ENCODE measurements at regions not wholly inside any gene's neighbourhood (a gene's known extent, or its start where the extent isn't known, plus 50 kb on each side); places are given as distances from the start of the nearest gene placed in this dataset.

DNA sequence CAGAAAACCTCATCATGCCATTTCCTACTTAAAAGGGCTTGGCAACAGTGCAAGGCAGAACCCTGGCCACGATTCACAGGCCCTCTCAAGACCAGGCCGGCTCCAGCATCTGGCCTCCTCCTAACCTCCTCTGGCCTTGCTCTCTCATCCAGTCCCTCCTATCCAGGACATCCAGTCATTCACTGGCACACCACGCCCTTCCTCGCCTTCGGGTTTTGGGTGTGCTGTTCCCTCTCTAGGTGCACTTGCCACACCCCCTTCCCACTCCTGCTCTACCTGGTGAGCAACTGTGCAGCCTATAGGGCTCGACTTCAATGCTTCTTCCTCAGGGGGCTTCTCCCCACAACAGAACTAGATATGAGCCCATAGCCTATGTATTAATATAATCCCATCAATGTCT, 317.1 kb downstream of the ARRDC4 start:
- FAIRE-seq (no peak), ATAC-seq (no peak), DNase-seq (ENCODE audit: low read depth in 1 of 2, low spot score in 1 of 2) (no peak)
- Histone ChIP-seq H3K27ac (no peak overlapping the region), H3K4me3 (no peak overlapping the region), H3K4me2 (no peak overlapping the region), H3K9me3 (no peaks in the 10 kb centered on the region), H3K4me1 (no peaks in the 10 kb centered on the region)
- 1% methylated on average over 6 of the region's 6 CpGs for WGBS (ENCODE audit: missing lambda C conversion rate)
- CTCF ChIA-PET, result interaction anchor here (1.1 kb wide), 1 partner anchor 17 kb away, joined by 5 read pairs; no protein-coding TSS in a partner anchor
- POLR2A ChIA-PET, result no interaction called here
- TF ChIP-seq PHF8 (IDR thresholded peaks at IDR 0.05; ENCODE audit: borderline replicate concordance, low read depth), result no peak
- TF ChIP-seq FOSB (CRISPR knock-in tag; IDR thresholded peaks at IDR 0.05), result no peak
- no peak for TF ChIP-seq RAD21 (conservative IDR thresholded peaks at IDR 0.05 in 1 of 2, IDR thresholded peaks at IDR 0.05 in 1 of 2)
- no peak for TF ChIP-seq EHF (CRISPR knock-in tag; IDR thresholded peaks at IDR 0.05)
- TF ChIP-seq USF2 (IDR thresholded peaks at IDR 0.05), result no peak
- no peak for TF ChIP-seq HDAC2 (IDR thresholded peaks at IDR 0.05)
- TF ChIP-seq CHD4 (IDR thresholded peaks at IDR 0.05; ENCODE audit: borderline replicate concordance), result no peak
- TF ChIP-seq TP53 (CRISPR knock-in tag; IDR thresholded peaks at IDR 0.05), result no peak
- no peak for TF ChIP-seq ESRRA (IDR thresholded peaks at IDR 0.05; ENCODE audit: borderline replicate concordance, low read length)
- no peak for TF ChIP-seq BCL3 (IDR thresholded peaks at IDR 0.05)
- TF ChIP-seq RFX5 (IDR thresholded peaks at IDR 0.05), result no peak
- no peak for TF ChIP-seq KDM5A (IDR thresholded peaks at IDR 0.05)

DNA sequence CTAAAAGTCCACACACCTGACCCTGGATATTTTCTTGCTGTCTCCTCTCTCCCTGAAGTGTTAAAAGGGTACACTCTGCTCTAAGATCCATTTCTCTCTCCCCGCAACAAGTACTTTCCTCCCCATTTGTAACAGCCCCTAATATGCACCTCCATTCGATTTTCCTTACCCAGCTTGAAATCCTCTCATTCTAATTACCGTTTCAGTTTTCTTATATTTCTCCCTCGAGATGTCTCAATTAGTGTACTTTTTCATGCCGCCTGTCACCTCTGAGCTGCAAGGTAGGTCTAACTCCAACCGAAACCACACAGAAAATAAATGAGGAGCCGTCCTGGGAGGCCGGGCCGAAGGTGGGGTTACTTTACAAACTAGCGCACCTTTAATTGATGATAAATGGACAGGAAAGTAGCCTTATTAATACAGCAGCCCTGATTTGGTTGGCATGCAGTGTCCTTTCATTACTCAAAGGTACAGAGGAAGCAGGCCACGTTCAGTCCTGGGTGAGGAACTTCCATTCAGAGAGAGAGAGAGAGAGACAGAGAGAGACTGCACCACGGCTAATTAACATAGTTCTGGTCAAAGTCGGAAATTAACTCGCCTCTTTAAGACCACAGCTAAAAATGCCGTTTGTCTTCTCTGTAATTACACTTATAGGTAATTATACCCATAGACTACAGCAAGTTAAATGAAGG, 319.9 kb downstream of the ARRDC4 start:
- ATAC-seq, result no peak

DNA sequence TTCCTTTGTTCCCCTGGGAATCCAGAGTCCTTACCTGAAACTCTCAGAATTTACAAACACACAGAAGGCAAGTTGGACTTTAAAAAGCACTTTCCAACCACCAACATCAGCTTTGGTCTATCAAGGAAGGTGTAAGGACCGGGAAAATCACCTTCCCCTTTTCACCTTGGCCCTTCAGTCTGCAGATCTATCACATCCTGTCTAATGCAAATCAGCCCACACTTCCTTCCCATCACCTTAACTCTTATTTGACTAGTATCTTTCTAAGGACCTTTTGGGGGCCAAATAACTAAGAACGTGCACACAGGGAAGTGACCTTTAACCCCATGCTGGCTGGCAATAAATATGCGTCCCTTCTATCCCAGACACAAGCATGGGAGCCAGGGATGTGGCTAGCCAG, 320.6 kb downstream of the ARRDC4 start:
- 37% methylated on average over 3 of the region's 3 CpGs for WGBS (ENCODE audit: missing lambda C conversion rate)
- ChIA-PET POLR2A (no interaction called here), CTCF (interaction anchor here (0.7 to 1.2 kb wide), 3 partner anchors 11 to 147 kb away, joined by 3 to 4 read pairs (median 3); no protein-coding TSS in a partner anchor)
- no peak overlapping the region for H3K4me2 ChIP-seq
- ATAC-seq, result no peak
- no peak for DNase-seq (ENCODE audit: low read depth in 1 of 2, low spot score in 1 of 2)
- no peak for FAIRE-seq
- H3K9me3 ChIP-seq, result no peaks in the 10 kb centered on the region
- no peaks in the 10 kb centered on the region for H3K4me1 ChIP-seq
- no peak overlapping the region for H3K27ac ChIP-seq
- H3K4me3 ChIP-seq, result no peak overlapping the region
- TF ChIP-seq ESRRA (IDR thresholded peaks at IDR 0.05; ENCODE audit: borderline replicate concordance, low read length), result no peak
- no peak for TF ChIP-seq ZSCAN20 (CRISPR knock-in tag; IDR thresholded peaks at IDR 0.05)
- TF ChIP-seq MAX (IDR thresholded peaks at IDR 0.05), result no peak
- no peak for TF ChIP-seq TFCP2L1 (CRISPR knock-in tag; IDR thresholded peaks at IDR 0.05)

More for the DNA sequence above, 319.9 kb downstream of the ARRDC4 start:
- no peak overlapping the region for H3K4me2 ChIP-seq
- H3K4me1 ChIP-seq, result no peaks in the 10 kb centered on the region
- H3K4me3 ChIP-seq, result no peak overlapping the region
- DNase-seq (ENCODE audit: low read depth in 1 of 2, low spot score in 1 of 2) (no peak), FAIRE-seq (no peak)
- CTCF ChIA-PET, result interaction anchor here (0.5 to 1.7 kb wide), 6 partner anchors 11 to 1382 kb away, joined by 3 to 5 read pairs (median 4); no protein-coding TSS in a partner anchor
- H3K9me3 ChIP-seq, result no peaks in the 10 kb centered on the region
- TF ChIP-seq SREBF2 (IDR thresholded peaks at IDR 0.05) (no peak), HOXB13 (CRISPR knock-in tag; IDR thresholded peaks at IDR 0.05; ENCODE audit: low read depth) (no peak), EP300 (IDR thresholded peaks at IDR 0.05) (no peak), MAX (IDR thresholded peaks at IDR 0.05) (no peak), RARB (CRISPR knock-in tag; IDR thresholded peaks at IDR 0.05) (no peak)
- POLR2A ChIA-PET, result no interaction called here
- 23% methylated on average over 15 of the region's 15 CpGs for WGBS (ENCODE audit: missing lambda C conversion rate)
- no peak overlapping the region for H3K27ac ChIP-seq

Measured in A549 (cell line).